ENCODE measurements at regions not wholly inside any gene's neighbourhood (a gene's known extent, or its start where the extent isn't known, plus 50 kb on each side); places are given as distances from the start of the nearest gene placed in this dataset.

DNA sequence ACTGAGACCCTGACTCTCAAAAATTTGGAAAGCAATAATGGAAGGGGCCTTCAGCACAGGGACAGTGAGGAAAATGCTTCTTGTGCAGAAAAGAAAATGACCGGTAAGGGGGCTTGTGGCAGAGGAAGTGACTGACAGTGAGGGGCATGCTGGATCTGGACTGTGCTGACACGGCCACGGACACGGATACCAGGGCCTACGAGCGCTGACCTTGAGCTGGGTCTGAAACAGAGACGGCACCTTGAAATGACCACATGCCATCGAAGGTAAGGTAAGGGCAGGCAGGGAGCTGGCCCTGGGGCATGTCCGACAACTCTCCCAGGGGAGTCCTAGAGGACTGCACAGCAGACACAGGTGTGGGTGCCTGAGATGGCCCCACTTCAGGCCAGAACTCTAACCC is 182.1 kb downstream of the RHOU start:
- TF ChIP-seq, protein P1, sequence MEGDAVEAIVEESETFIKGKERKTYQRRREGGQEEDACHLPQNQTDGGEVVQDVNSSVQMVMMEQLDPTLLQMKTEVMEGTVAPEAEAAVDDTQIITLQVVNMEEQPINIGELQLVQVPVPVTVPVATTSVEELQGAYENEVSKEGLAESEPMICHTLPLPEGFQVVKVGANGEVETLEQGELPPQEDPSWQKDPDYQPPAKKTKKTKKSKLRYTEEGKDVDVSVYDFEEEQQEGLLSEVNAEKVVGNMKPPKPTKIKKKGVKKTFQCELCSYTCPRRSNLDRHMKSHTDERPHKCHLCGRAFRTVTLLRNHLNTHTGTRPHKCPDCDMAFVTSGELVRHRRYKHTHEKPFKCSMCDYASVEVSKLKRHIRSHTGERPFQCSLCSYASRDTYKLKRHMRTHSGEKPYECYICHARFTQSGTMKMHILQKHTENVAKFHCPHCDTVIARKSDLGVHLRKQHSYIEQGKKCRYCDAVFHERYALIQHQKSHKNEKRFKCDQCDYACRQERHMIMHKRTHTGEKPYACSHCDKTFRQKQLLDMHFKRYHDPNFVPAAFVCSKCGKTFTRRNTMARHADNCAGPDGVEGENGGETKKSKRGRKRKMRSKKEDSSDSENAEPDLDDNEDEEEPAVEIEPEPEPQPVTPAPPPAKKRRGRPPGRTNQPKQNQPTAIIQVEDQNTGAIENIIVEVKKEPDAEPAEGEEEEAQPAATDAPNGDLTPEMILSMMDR (IDR thresholded peaks at IDR 0.05) = no peak
- H3K9me3 ChIP-seq = no peaks in the 10 kb centered on the region
- DNase-seq (no peak), ATAC-seq (no peak)
- H3K4me3 ChIP-seq = no peak overlapping the region
- H3K36me3 ChIP-seq (ENCODE audit: low read depth) = no peaks in the 10 kb centered on the region
- intact Hi-C loops (cut with DNase I, micrococcal nuclease) = no loop called here
- H3K4me1 ChIP-seq (ENCODE audit: low read depth) = no peaks in the 10 kb centered on the region

DNA sequence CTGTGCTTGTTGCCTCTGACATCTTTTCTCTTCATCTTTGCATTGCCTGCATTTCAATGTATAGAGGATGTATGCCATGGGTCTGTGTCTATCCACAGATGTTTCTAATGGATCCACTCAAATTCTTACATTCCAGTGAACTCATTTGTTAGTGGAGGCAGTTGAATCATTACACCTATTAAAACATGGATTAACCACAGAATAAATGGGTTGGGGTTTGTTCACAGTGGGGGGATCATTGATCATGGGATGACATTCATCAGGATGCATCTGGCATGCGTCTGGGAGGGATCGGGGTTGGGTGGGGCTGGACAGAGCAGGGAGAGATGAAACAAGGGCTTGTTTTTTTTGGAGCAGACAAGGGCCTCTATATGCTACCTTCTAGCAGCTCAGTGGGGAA is 182.5 kb downstream of the RHOU start:
- intact Hi-C loops (cut with DNase I, micrococcal nuclease) = no loop called here
- Histone ChIP-seq H3K4me1 (ENCODE audit: low read depth) (no peaks in the 10 kb centered on the region), H3K36me3 (ENCODE audit: low read depth) (no peaks in the 10 kb centered on the region), H3K9me3 (no peaks in the 10 kb centered on the region), H3K4me3 (no peak overlapping the region)
- TF ChIP-seq, protein P1 (IDR thresholded peaks at IDR 0.05) = no peak
- ATAC-seq (no peak), DNase-seq (no peak)

DNA sequence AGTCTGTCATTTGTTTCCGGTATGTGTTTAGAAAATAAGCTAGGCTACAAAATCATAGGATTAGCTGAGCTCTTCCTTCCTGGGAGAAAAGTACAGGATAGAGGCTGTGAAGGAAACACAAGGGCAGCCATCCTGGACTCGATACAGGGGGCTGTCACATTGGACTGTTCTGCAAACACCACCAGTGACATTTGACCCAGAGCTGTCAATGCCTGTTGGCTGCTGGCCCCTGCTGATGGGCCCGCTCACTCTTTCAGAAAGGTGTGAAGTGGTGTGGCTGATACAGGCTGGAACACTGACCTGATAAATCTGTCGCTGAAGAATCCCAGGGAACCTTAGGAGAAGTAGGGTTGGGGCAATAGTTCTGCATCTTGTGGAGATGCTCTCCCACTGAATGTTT is 183.1 kb downstream of the RHOU start:
- TF ChIP-seq, protein P1 (IDR thresholded peaks at IDR 0.05) = no peak
- no peaks in the 10 kb centered on the region for H3K9me3 ChIP-seq
- no peaks in the 10 kb centered on the region for H3K4me1 ChIP-seq (ENCODE audit: low read depth)
- no peak overlapping the region for H3K4me3 ChIP-seq
- H3K36me3 ChIP-seq (ENCODE audit: low read depth) = no peaks in the 10 kb centered on the region
- DNase-seq (no peak), ATAC-seq (no peak)
- intact Hi-C loops (cut with DNase I, micrococcal nuclease) = no loop called here

DNA sequence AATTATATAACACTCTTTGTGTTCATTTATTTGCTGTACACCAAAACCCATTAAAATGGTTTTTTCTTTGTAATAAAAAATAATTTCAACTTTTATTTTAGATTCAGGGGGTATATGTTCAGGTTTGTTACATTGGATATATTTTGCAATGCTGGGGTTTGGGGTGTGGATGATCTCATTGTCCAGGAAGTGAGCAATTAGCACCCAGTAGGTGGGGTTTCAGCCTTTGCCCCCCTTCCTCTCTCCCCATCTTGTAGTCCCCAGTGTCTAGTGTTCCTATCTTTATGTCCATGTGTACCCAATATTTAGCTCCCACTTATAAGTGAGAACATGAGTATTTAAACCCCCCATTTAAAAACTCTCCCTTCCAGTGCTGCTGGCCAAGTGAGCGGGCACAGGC is 184.6 kb downstream of the RHOU start:
- intact Hi-C loops (cut with DNase I, micrococcal nuclease) = no loop called here

DNA sequence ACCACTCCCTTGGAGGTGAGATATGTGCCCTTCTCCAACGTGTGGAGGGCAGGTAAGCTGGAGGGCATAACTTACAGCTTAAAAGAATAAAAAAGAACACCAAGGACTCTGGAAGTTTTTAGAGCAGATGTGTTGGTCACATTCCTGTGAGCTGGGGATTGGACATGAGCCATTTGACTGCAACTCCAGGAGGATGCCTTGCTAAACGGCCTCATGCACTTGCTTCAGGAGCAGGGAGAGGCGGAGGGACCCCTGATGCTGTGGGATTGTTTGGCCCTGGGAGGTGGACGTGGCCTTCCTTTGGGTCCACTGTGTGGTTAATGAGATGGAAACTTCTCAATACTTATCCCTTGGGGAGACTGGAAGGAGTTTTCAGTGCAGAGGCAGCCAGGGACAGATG is 185.6 kb downstream of the RHOU start:
- Histone ChIP-seq H3K36me3 (ENCODE audit: low read depth) (no peaks in the 10 kb centered on the region), H3K9me3 (no peaks in the 10 kb centered on the region), H3K4me3 (no peak overlapping the region), H3K4me1 (ENCODE audit: low read depth) (no peaks in the 10 kb centered on the region)
- DNase-seq (no peak), ATAC-seq (no peak)
- intact Hi-C loops (cut with DNase I, micrococcal nuclease) = no loop called here
- TF ChIP-seq, protein P1 (IDR thresholded peaks at IDR 0.05) = no peak

More for the DNA sequence above, 184.6 kb downstream of the RHOU start:
- DNase-seq (no peak), ATAC-seq (no peak)
- TF ChIP-seq, protein P1 (IDR thresholded peaks at IDR 0.05) = no peak
- Histone ChIP-seq H3K36me3 (ENCODE audit: low read depth) (no peaks in the 10 kb centered on the region), H3K4me1 (ENCODE audit: low read depth) (no peaks in the 10 kb centered on the region), H3K9me3 (no peaks in the 10 kb centered on the region), H3K4me3 (no peak overlapping the region)

DNA sequence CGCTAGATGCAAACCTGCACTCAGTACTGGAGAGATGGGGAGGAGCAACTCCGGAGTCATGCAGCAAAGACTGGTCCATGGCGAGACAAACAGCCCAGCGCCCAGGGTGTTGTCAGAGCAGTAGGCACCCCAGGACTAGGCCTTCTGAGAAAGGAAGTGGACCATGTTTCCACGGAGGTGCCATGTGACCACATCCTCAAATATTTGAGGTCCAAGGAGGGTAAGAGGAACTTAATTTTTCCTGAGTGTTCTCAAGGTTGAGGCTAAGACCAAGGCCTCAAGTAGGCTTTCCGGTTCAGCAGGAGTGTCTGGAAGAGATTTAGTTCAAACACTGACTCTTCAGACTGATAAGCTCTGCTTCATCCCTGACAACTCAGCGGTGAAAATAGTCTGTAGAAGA is 186.2 kb downstream of the RHOU start:
- no peaks in the 10 kb centered on the region for H3K4me1 ChIP-seq (ENCODE audit: low read depth)
- ATAC-seq (peak; percentile 7), DNase-seq (no peak)
- H3K36me3 ChIP-seq (ENCODE audit: low read depth) = no peaks in the 10 kb centered on the region
- TF ChIP-seq, protein P1 (IDR thresholded peaks at IDR 0.05) = no peak
- intact Hi-C loops (cut with DNase I, micrococcal nuclease) = no loop called here
- no peaks in the 10 kb centered on the region for H3K9me3 ChIP-seq
- no peak overlapping the region for H3K4me3 ChIP-seq

All from mucosa of descending colon (tissue), 3 donors.